ENCODE measurements at regions not wholly inside any gene's neighbourhood (a gene's known extent, or its start where the extent isn't known, plus 50 kb on each side); places are given as distances from the start of the nearest gene placed in this dataset.

- TF ChIP-seq CTCF (IDR thresholded peaks at IDR 0.05) (no peak), POLR2A (IDR thresholded peaks at IDR 0.05) (no peak)
Observed at GRCh38 chr2:239498576-239498975, 97.8 kb upstream of the HDAC4 start.
